ENCODE measurements at regions not wholly inside any gene's neighbourhood (a gene's known extent, or its start where the extent isn't known, plus 50 kb on each side); places are given as distances from the start of the nearest gene placed in this dataset.

- no peak for TF ChIP-seq TAF1 (IDR thresholded peaks at IDR 0.05; ENCODE audit: borderline replicate concordance, low read depth, low read length)
- no peak for TF ChIP-seq TCF12 (IDR thresholded peaks at IDR 0.05)
- TF ChIP-seq CTCF (IDR thresholded peaks at IDR 0.05), result no peak
- TF ChIP-seq FOXM1 (IDR thresholded peaks at IDR 0.05; ENCODE audit: low read depth), result no peak
- TF ChIP-seq JUND (IDR thresholded peaks at IDR 0.05), result no peak
These were observed 96.4 kb upstream of the MYCBP2 start (continued) for GRCh38 chr13:77423296-77423695.

- POLR2A ChIA-PET, result no interaction called here
- CTCF ChIA-PET, result no interaction called here
- WGBS (ENCODE audit: low lambda C conversion rate), result 92% methylated on average over 2 of the region's 2 CpGs
These were observed 95.8 kb upstream of the MYCBP2 start for GRCh38 chr13:77422724-77423123.

GRCh38 chr13:77417897-77418296, 91.0 kb upstream of the MYCBP2 start:
- Histone ChIP-seq H3K79me2 (ENCODE audit: insufficient read depth) (no peaks in the 10 kb centered on the region), H3K36me3 (replicated peaks in 1 of 2; ENCODE audit: control insufficient read depth in 1 of 2, insufficient read depth in 2 of 2, low read length in 1 of 2) (no peaks in the 10 kb centered on the region), H3K9me2 (no peaks in the 10 kb centered on the region), H3K27ac (ENCODE audit: low read depth in 2 of 2, low read length in 1 of 2) (no peak overlapping the region), H4K20me1 (ENCODE audit: insufficient read depth) (no peaks in the 10 kb centered on the region), H3K9ac (no peak overlapping the region), H3F3A (replicated peaks; ENCODE audit: insufficient read depth) (no peaks in the 10 kb centered on the region), H3K4me3 (ENCODE audit: low read depth in 2 of 2, low read length in 1 of 2) (no peak overlapping the region), H3K27me3 (ENCODE audit: insufficient read depth) (no peaks in the 10 kb centered on the region), H2AFZ (ENCODE audit: low read depth) (no peak overlapping the region), H3K4me1 (ENCODE audit: control insufficient read depth in 1 of 2, insufficient read depth in 2 of 2, low read depth in 1 of 2, low read length in 1 of 2) (peaks cover 0 to 13% of the 10 kb centered on the region in 2 experiments; a peak in 2 of 4 replicates), H3K9me3 (no peaks in the 10 kb centered on the region), H3K4me2 (no peak overlapping the region)
- CTCF ChIA-PET, result interaction anchor here (0.6 to 1.9 kb wide), 6 partner anchors 14 to 84 kb away, joined by 3 to 11 read pairs (median 3); no protein-coding TSS in a partner anchor
- POLR2A ChIA-PET, result no interaction called here
- WGBS (ENCODE audit: low lambda C conversion rate), result 43% methylated on average over 4 of the region's 4 CpGs
- no peak for DNase-seq
- TF ChIP-seq MXI1 (IDR thresholded peaks at IDR 0.05; ENCODE audit: low read depth, low read length), result no peak

More at GRCh38 chr13:77422724-77423123, 95.8 kb upstream of the MYCBP2 start:
- Histone ChIP-seq H3F3A (replicated peaks; ENCODE audit: insufficient read depth) (no peaks in the 10 kb centered on the region), H2AFZ (ENCODE audit: low read depth) (no peak overlapping the region), H3K9me3 (no peaks in the 10 kb centered on the region), H3K27ac (ENCODE audit: low read depth in 2 of 2, low read length in 1 of 2) (no peak overlapping the region), H3K36me3 (replicated peaks in 1 of 2; ENCODE audit: control insufficient read depth in 1 of 2, insufficient read depth in 2 of 2, low read length in 1 of 2) (no peaks in the 10 kb centered on the region), H3K4me2 (no peak overlapping the region), H3K79me2 (ENCODE audit: insufficient read depth) (no peaks in the 10 kb centered on the region), H3K4me3 (ENCODE audit: low read depth in 2 of 2, low read length in 1 of 2) (no peak overlapping the region), H4K20me1 (ENCODE audit: insufficient read depth) (no peaks in the 10 kb centered on the region), H3K9me2 (no peaks in the 10 kb centered on the region), H3K9ac (no peak overlapping the region), H3K4me1 (ENCODE audit: control insufficient read depth in 1 of 2, insufficient read depth in 2 of 2, low read depth in 1 of 2, low read length in 1 of 2) (peaks cover 0 to 2% of the 10 kb centered on the region in 2 experiments; a peak in 1 of 4 replicates), H3K27me3 (ENCODE audit: insufficient read depth) (no peaks in the 10 kb centered on the region)
- DNase-seq, result no peak
- TF ChIP-seq GATA2 (CRISPR knock-in tag; IDR thresholded peaks at IDR 0.05) (no peak), SMC3 (IDR thresholded peaks at IDR 0.05; ENCODE audit: low read depth, low read length) (no peak), TAF1 (IDR thresholded peaks at IDR 0.05; ENCODE audit: borderline replicate concordance, low read depth, low read length) (no peak), FOXJ3 (CRISPR knock-in tag; IDR thresholded peaks at IDR 0.05) (no peak), GABPA (IDR thresholded peaks at IDR 0.05; ENCODE audit: low read depth) (no peak), POLR2AphosphoS5 (IDR thresholded peaks at IDR 0.05; ENCODE audit: low read depth, low read length) (no peak), JUND (IDR thresholded peaks at IDR 0.05) (no peak), MEF2A (IDR thresholded peaks at IDR 0.05; ENCODE audit: borderline replicate concordance, low read depth) (no peak), ELF1 (IDR thresholded peaks at IDR 0.05) (no peak), RXRA (IDR thresholded peaks at IDR 0.05; ENCODE audit: borderline replicate concordance, low read depth) (no peak)
